Neural cell (in vitro differentiated cells): ENCODE measurements at regions not wholly inside any gene's neighbourhood (a gene's known extent, or its start where the extent isn't known, plus 50 kb on each side); places are given as distances from the start of the nearest gene placed in this dataset.

ENCODE experiments used
- H2AFZ ChIP-seq: fragments of 200-600, 300-800 bp; sonication (generic), shearing (Covaris generic); 2 replicates; pipeline ENCODE4 v1.6.0; 2014; ENCODE audit warnings: low read depth, mild to moderate bottlenecking, antibody characterized with exemption, low read length, moderate library complexity
- H3F3A ChIP-seq: fragments of 200-600 bp; shearing (Covaris generic); 2 replicates; pipeline ENCODE4 v1.6.1; 2016; ENCODE audit warnings: mild to moderate bottlenecking, moderate library complexity, mixed read lengths, antibody characterized with exemption, low read length; ENCODE audit not compliant: insufficient read depth, poor library complexity, severe bottlenecking
- H3K27ac ChIP-seq: fragments of 200-600, 300-800 bp; sonication (generic), shearing (Covaris generic); 2 replicates; pipeline ENCODE4 v1.5.1; 2014; ENCODE audit warnings: mild to moderate bottlenecking, low read length, moderate library complexity
- H3K27me3 ChIP-seq: fragments of 300-800, 200-600 bp; sonication (generic), shearing (Covaris generic); 2 replicates; pipeline ENCODE4 v1.6.0; 2014; ENCODE audit warnings: mild to moderate bottlenecking, low read depth, low read length, moderate library complexity; ENCODE audit not compliant: insufficient read depth
- H3K36me3 ChIP-seq: fragments of 300-800, 200-600 bp; sonication (generic), shearing (Covaris generic); 2 replicates; pipeline ENCODE4 v1.5.1; 2014; ENCODE audit warnings: mild to moderate bottlenecking, antibody characterized with exemption, low read length, moderate library complexity; ENCODE audit not compliant: insufficient read depth
- H3K4me2 ChIP-seq: fragments of 300-800, 200-600 bp; sonication (generic), shearing (Covaris generic); 2 replicates; pipeline ENCODE4 v1.6.0; 2014; ENCODE audit warnings: mild to moderate bottlenecking, low read length
- H3K4me3 ChIP-seq: fragments of 300-800, 200-600 bp; sonication (generic), shearing (Covaris generic); 2 replicates; pipeline ENCODE4 v1.5.1; 2014; ENCODE audit warnings: mild to moderate bottlenecking, low read length, moderate library complexity
- H3K79me2 ChIP-seq: fragments of 200-600 bp; shearing (Covaris generic); replicated peaks from 2 replicates; pipeline ENCODE4 v1.6.0; 2014; ENCODE audit warnings: mild to moderate bottlenecking, low read length, moderate library complexity; ENCODE audit not compliant: insufficient read depth
- H3K9ac ChIP-seq: fragments of 300-800, 200-600 bp; sonication (generic), shearing (Covaris generic); 2 replicates; pipeline ENCODE4 v1.6.1; 2016; ENCODE audit warnings: mild to moderate bottlenecking, low read length, mixed read lengths
- H3K9me2 ChIP-seq: fragments of 200-600 bp; shearing (Covaris generic); 2 replicates; pipeline ENCODE4 v1.6.1; 2016; ENCODE audit warnings: mild to moderate bottlenecking, low read length, mixed read lengths; ENCODE audit not compliant: insufficient read depth
- H3K9me3 ChIP-seq: fragments of 200-600, 300-800 bp; sonication (generic), shearing (Covaris generic); 2 replicates; pipeline ENCODE4 v1.6.1; 2016; ENCODE audit warnings: mild to moderate bottlenecking, mixed run types, low read length, moderate library complexity, mixed read lengths
- H4K20me1 ChIP-seq: fragments of 200-600 bp; shearing (Covaris generic); 2 replicates; pipeline ENCODE4 v1.6.1; 2016; ENCODE audit warnings: mild to moderate bottlenecking, mixed run types; ENCODE audit not compliant: insufficient read depth
- CTCF ChIP-seq: fragments of 450-650 bp; IDR thresholded peaks from 2 replicates; pipeline ENCODE4 v1.5.1; 2014; ENCODE audit warnings: antibody characterized with exemption, mild to moderate bottlenecking, moderate library complexity; ENCODE audit not compliant: poor library complexity, severe bottlenecking
- EP300 ChIP-seq: fragments of 450-650 bp; conservative IDR thresholded peaks from 2 replicates; pipeline ENCODE4 v1.6.1; 2014; ENCODE audit warnings: antibody characterized with exemption, mild to moderate bottlenecking, moderate library complexity; ENCODE audit not compliant: poor library complexity, severe bottlenecking
- EZH2 ChIP-seq: fragments of 200-600, 300-800 bp; shearing (Covaris generic), sonication (generic); IDR thresholded peaks from 2 replicates; pipeline ENCODE4 v1.6.1; 2014; ENCODE audit warnings: antibody characterized with exemption, low read length, borderline replicate concordance, mild to moderate bottlenecking; ENCODE audit not compliant: insufficient read depth, poor library complexity, severe bottlenecking
- MXI1 ChIP-seq: fragments of 450-650 bp; conservative IDR thresholded peaks from 2 replicates; pipeline ENCODE4 v1.6.1; 2014; ENCODE audit warnings: antibody characterized with exemption, mild to moderate bottlenecking; ENCODE audit not compliant: poor library complexity, severe bottlenecking
- POLR2AphosphoS5 ChIP-seq: IDR thresholded peaks from 2 replicates; pipeline ENCODE4 v1.6.1; 2012
- RAD21 ChIP-seq: fragments of 450-650 bp; conservative IDR thresholded peaks from 2 replicates; pipeline ENCODE4 v1.6.1; 2014; ENCODE audit warnings: antibody characterized with exemption, mild to moderate bottlenecking, moderate library complexity
- REST ChIP-seq: IDR thresholded peaks from 2 replicates; pipeline ENCODE4 v1.6.1; 2012; ENCODE audit warnings: borderline replicate concordance
- SMC3 ChIP-seq: fragments of 450-650 bp; conservative IDR thresholded peaks from 2 replicates; pipeline ENCODE4 v1.6.1; 2014; ENCODE audit warnings: antibody characterized with exemption, mild to moderate bottlenecking, moderate library complexity; ENCODE audit not compliant: poor library complexity
- TAF1 ChIP-seq: IDR thresholded peaks from 2 replicates; pipeline ENCODE4 v1.6.1; 2012; ENCODE audit warnings: low read depth

- H3K36me3 ChIP-seq: no peaks in the 10 kb centered on the region
- no peaks in the 10 kb centered on the region for H3F3A ChIP-seq
- no peak overlapping the region for H3K4me3 ChIP-seq
- H3K4me2 ChIP-seq: no peak overlapping the region
- H4K20me1 ChIP-seq: no peaks in the 10 kb centered on the region
- no peaks in the 10 kb centered on the region for H3K79me2 ChIP-seq
- H3K9me3 ChIP-seq: no peaks in the 10 kb centered on the region
- no peak overlapping the region for H3K9ac ChIP-seq
- H2AFZ ChIP-seq: no peak overlapping the region
- H3K9me2 ChIP-seq: no peaks in the 10 kb centered on the region
- H3K27me3 ChIP-seq: no peaks in the 10 kb centered on the region
- H3K27ac ChIP-seq: no peak overlapping the region
- TF ChIP-seq MXI1: no peak
- no peak for TF ChIP-seq CTCF
- no peak for TF ChIP-seq TAF1
- no peak for TF ChIP-seq EZH2
- TF ChIP-seq EP300: no peak
- no peak for TF ChIP-seq POLR2AphosphoS5
- no peak for TF ChIP-seq REST
- no peak for TF ChIP-seq RAD21
- no peak for TF ChIP-seq SMC3
Measured at GRCh38 chr7:84399661-84400060, 205.1 kb upstream of the SEMA3A start.

- Histone ChIP-seq H3K4me2 (no peak overlapping the region), H4K20me1 (no peaks in the 10 kb centered on the region), H3K27ac (no peak overlapping the region), H2AFZ (no peak overlapping the region), H3K79me2 (no peaks in the 10 kb centered on the region), H3K36me3 (no peaks in the 10 kb centered on the region), H3K9ac (no peak overlapping the region), H3K9me3 (no peaks in the 10 kb centered on the region), H3K9me2 (no peaks in the 10 kb centered on the region), H3K4me3 (no peak overlapping the region), H3F3A (no peaks in the 10 kb centered on the region), H3K27me3 (no peaks in the 10 kb centered on the region)
- no peak for TF ChIP-seq EP300
- TF ChIP-seq SMC3: no peak
- no peak for TF ChIP-seq POLR2AphosphoS5
- no peak for TF ChIP-seq REST
- TF ChIP-seq CTCF: no peak
- TF ChIP-seq TAF1: no peak
- no peak for TF ChIP-seq MXI1
- TF ChIP-seq EZH2: no peak
Measured at GRCh38 chr7:84394219-84394618, 199.6 kb upstream of the SEMA3A start.
